Nephron (organoid): ENCODE measurements at regions not wholly inside any gene's neighbourhood (a gene's known extent, or its start where the extent isn't known, plus 50 kb on each side); places are given as distances from the start of the nearest gene placed in this dataset.

Experiments
- H3K27ac Mint-ChIP-seq, 3 experiments: 2 replicates each; pipeline ENCODE4 v1.8.0; 2020; ENCODE audit warnings: mixed read lengths in 3 of 3, mild to moderate bottlenecking in 2 of 3, moderate library complexity in 1 of 3
- H3K27me3 Mint-ChIP-seq: 2 replicates; pipeline ENCODE4 v1.8.0; 2021; ENCODE audit warnings: low read depth, mild to moderate bottlenecking, moderate library complexity, mixed read lengths
- H3K36me3 Mint-ChIP-seq: 2 replicates; pipeline ENCODE4 v1.8.0; 2020; ENCODE audit warnings: low read depth, mixed read lengths
- H3K4me1 Mint-ChIP-seq: 2 replicates; pipeline ENCODE4 v1.8.0; 2020; ENCODE audit warnings: mixed read lengths
- H3K4me3 Mint-ChIP-seq, 3 experiments: 2 replicates each; pipeline ENCODE4 v1.8.0; 2020; ENCODE audit warnings: mild to moderate bottlenecking in 3 of 3, mixed read lengths in 3 of 3, moderate library complexity in 2 of 3
- H3K9me3 Mint-ChIP-seq: 2 replicates; pipeline ENCODE4 v1.8.0; 2020; ENCODE audit warnings: mixed read lengths
- TF ChIP-seq, protein P1 (sequence below), 3 experiments: fragments of 200-600 bp; sonication (generic); IDR thresholded peaks; one replicate each; pipeline ENCODE4 v1.5.0; 2021; ENCODE audit warnings: antibody characterized with exemption in 3 of 3; ENCODE audit not compliant: unreplicated experiment in 3 of 3

DNA sequence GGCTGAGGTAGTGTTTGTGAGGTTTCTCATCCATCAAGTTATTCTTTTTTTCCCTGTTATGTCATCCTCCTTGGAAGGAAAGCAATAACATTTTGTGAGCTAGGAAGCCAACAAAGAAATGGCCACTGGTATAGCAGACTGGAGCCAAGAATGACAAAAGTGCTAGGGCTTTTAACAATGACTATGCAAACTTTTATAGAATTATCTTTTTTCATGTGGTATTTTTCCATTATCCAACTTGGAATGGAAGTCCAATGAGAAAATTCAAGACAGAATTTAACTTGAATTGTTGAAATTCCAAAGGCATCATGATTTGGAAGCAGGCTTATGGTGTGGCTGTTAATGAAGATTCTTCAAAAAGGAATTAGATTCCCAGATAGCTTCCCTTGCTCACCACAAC is 216.4 kb upstream of the PDGFD start:
- Mint-ChIP-seq H3K4me1 (no peaks in the 10 kb centered on the region), H3K9me3 (no peaks in the 10 kb centered on the region), H3K36me3 (no peaks in the 10 kb centered on the region), H3K27me3 (no peaks in the 10 kb centered on the region), H3K4me3 (no peak overlapping the region), H3K27ac (no peak overlapping the region)
- TF ChIP-seq, protein P1, sequence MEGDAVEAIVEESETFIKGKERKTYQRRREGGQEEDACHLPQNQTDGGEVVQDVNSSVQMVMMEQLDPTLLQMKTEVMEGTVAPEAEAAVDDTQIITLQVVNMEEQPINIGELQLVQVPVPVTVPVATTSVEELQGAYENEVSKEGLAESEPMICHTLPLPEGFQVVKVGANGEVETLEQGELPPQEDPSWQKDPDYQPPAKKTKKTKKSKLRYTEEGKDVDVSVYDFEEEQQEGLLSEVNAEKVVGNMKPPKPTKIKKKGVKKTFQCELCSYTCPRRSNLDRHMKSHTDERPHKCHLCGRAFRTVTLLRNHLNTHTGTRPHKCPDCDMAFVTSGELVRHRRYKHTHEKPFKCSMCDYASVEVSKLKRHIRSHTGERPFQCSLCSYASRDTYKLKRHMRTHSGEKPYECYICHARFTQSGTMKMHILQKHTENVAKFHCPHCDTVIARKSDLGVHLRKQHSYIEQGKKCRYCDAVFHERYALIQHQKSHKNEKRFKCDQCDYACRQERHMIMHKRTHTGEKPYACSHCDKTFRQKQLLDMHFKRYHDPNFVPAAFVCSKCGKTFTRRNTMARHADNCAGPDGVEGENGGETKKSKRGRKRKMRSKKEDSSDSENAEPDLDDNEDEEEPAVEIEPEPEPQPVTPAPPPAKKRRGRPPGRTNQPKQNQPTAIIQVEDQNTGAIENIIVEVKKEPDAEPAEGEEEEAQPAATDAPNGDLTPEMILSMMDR (IDR thresholded peaks at IDR 0.05; ENCODE audit: unreplicated experiment in 3 of 3): no peak

DNA sequence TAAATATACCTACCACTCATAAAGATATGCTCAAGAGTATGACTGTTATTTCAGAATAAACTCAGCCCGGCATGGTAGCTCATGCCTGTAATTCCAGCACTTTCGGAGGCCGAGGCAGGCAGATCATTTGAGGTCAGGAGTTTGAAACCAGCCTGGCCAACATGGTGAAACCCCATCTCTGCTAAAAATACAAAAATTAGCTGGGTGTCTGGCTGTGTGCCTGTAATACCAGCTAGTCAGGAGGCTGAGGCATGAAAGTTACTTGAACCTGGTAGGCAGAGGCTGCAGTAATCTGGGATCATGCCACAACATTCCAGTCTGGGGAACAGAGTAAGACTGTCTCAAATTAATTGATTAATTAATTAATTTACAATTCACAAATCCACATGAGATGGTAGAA is 208.2 kb upstream of the PDGFD start:
- TF ChIP-seq, protein P1 (IDR thresholded peaks at IDR 0.05; ENCODE audit: unreplicated experiment in 3 of 3): no peak
- H3K36me3 Mint-ChIP-seq: no peaks in the 10 kb centered on the region
- no peaks in the 10 kb centered on the region for H3K9me3 Mint-ChIP-seq
- no peaks in the 10 kb centered on the region for H3K27me3 Mint-ChIP-seq
- no peak overlapping the region for H3K4me3 Mint-ChIP-seq
- no peak overlapping the region for H3K27ac Mint-ChIP-seq
- no peaks in the 10 kb centered on the region for H3K4me1 Mint-ChIP-seq

DNA sequence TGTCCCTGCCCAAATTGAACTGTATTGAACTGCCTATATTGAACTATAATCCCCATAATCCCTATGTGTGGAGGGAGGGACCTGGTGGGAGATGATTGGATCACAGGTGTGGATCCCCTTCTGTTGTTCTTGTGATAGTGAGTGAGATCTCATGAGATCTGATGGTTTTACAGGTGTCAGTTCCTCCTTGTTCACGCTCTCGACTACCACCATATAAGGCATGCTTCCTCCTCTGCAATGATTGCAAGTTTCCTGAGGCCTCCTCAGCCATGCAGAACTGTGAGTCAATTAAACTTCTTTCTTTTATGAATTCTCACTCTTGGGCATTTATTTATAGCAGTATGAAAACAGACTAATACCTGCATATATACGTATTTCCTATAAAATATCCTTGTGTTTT is 206.5 kb upstream of the PDGFD start:
- H3K27me3 Mint-ChIP-seq: no peaks in the 10 kb centered on the region
- H3K27ac Mint-ChIP-seq: no peak overlapping the region
- H3K4me3 Mint-ChIP-seq: no peak overlapping the region
- no peaks in the 10 kb centered on the region for H3K4me1 Mint-ChIP-seq
- TF ChIP-seq, protein P1 (IDR thresholded peaks at IDR 0.05; ENCODE audit: unreplicated experiment in 3 of 3): no peak
- H3K9me3 Mint-ChIP-seq: no peaks in the 10 kb centered on the region
- H3K36me3 Mint-ChIP-seq: no peaks in the 10 kb centered on the region

DNA sequence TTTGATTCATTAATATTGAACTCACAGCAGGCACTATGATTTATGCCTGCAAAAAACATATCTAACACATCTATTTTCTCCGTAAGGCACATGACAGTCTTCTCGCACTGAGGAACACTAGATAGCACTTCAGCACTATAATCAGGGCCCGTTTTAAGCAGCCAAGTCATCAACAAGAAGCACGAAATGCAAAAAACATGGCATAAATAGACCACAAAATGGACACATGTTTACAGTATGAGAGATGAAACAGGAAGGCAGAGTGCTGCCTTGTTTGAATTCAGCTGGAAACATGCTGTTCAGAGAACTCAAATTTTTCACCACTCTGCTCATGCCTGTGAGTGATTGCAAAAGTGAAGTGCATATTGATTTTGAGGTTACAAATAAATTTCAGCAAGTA is 205.8 kb upstream of the PDGFD start:
- no peaks in the 10 kb centered on the region for H3K9me3 Mint-ChIP-seq

DNA sequence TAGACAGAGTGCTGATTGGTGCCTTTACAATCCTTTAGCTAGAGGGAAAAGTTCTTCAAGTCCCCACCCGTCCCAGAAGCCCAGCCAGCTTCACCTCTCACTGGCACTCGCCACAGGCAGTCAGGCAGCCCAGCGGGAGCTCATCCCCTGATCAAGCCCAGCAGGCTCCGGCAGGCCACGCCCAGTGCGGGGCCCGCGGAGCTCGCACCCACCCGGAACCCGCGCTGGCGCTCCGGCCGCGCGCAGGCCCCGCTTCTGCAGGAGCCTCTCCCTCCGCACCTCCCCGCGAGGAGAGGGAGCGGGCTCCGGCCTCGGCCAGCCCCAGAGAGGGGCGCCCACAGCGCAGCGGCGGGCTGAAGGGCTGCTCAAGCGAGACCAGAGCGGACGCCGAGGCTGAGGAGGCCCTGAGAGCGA is 202.4 kb upstream of the PDGFD start:
- H3K9me3 Mint-ChIP-seq: no peaks in the 10 kb centered on the region
- no peaks in the 10 kb centered on the region for H3K36me3 Mint-ChIP-seq
- no peaks in the 10 kb centered on the region for H3K27me3 Mint-ChIP-seq
- TF ChIP-seq, protein P1 (IDR thresholded peaks at IDR 0.05; ENCODE audit: unreplicated experiment in 3 of 3): no peak
- no peak overlapping the region for H3K27ac Mint-ChIP-seq
- H3K4me1 Mint-ChIP-seq: no peaks in the 10 kb centered on the region
- H3K4me3 Mint-ChIP-seq: no peak overlapping the region

More for the DNA sequence above, 205.8 kb upstream of the PDGFD start:
- H3K4me1 Mint-ChIP-seq: no peaks in the 10 kb centered on the region
- H3K36me3 Mint-ChIP-seq: no peaks in the 10 kb centered on the region
- no peak overlapping the region for H3K4me3 Mint-ChIP-seq
- H3K27me3 Mint-ChIP-seq: no peaks in the 10 kb centered on the region
- TF ChIP-seq, protein P1 (IDR thresholded peaks at IDR 0.05; ENCODE audit: unreplicated experiment in 3 of 3): no peak
- H3K27ac Mint-ChIP-seq: no peak overlapping the region

DNA sequence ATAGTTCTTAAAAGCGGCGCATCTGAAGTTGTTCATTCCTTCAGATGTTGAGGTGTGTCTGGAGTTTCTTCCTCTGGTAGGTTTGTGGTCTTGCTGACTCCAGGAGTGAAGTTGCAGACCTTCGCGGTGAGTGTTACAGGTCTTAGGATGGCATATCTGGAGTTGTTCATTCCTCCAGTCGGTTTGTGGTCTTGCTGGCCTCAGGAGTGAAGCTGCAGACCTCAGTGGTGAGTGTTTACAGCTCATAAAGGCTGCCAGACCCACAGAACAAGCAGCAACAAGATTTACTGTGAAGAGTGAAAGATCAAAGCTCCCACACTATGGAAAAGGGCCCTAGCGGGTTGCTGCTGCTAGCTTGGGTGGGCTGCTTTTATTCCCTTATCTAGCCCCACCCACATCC is 201.7 kb upstream of the PDGFD start:
- H3K9me3 Mint-ChIP-seq: no peaks in the 10 kb centered on the region
- no peaks in the 10 kb centered on the region for H3K27me3 Mint-ChIP-seq
- H3K4me1 Mint-ChIP-seq: no peaks in the 10 kb centered on the region
- H3K36me3 Mint-ChIP-seq: no peaks in the 10 kb centered on the region
- no peak overlapping the region for H3K4me3 Mint-ChIP-seq
- no peak overlapping the region for H3K27ac Mint-ChIP-seq
- TF ChIP-seq, protein P1 (IDR thresholded peaks at IDR 0.05; ENCODE audit: unreplicated experiment in 3 of 3): no peak
